ENCODE measurements at regions not wholly inside any gene's neighbourhood (a gene's known extent, or its start where the extent isn't known, plus 50 kb on each side); places are given as distances from the start of the nearest gene placed in this dataset.

DNA sequence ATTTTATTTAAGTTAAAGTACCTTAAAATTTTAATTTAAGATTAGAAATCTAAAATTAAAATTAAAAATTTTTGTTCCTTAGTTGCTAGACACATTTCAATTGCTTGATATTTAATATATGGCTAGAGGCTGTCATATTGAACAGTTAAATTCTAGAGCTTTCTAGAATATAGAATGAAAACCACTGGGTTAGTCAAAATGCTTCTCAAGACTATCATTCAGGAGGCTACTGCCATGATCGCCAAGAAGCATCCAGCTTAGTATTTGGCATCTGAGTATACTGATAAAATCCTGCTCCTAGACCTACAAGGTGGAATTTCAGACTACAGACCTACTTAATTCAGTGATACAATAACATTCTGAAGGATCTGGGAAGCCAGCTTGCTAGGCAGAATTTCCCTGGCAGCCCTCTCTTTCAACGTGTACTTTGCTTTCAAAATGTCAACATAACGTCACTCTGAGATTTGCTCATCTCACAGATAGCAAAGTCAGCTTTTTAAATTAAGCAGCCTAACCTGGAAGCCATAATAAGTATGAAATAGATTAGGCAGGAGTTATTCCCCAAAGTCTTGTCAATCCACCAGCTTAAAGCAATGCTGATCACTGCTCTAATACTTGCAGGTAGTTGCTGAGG lies 525.8 kb downstream of the FSCB start:
- TF ChIP-seq EZH2 (IDR thresholded peaks at IDR 0.05; ENCODE audit: borderline replicate concordance, low read depth, low read length, poor library complexity, severe bottlenecking): no peak
- TF ChIP-seq, protein P1, sequence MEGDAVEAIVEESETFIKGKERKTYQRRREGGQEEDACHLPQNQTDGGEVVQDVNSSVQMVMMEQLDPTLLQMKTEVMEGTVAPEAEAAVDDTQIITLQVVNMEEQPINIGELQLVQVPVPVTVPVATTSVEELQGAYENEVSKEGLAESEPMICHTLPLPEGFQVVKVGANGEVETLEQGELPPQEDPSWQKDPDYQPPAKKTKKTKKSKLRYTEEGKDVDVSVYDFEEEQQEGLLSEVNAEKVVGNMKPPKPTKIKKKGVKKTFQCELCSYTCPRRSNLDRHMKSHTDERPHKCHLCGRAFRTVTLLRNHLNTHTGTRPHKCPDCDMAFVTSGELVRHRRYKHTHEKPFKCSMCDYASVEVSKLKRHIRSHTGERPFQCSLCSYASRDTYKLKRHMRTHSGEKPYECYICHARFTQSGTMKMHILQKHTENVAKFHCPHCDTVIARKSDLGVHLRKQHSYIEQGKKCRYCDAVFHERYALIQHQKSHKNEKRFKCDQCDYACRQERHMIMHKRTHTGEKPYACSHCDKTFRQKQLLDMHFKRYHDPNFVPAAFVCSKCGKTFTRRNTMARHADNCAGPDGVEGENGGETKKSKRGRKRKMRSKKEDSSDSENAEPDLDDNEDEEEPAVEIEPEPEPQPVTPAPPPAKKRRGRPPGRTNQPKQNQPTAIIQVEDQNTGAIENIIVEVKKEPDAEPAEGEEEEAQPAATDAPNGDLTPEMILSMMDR (conservative IDR thresholded peaks at IDR 0.05; ENCODE audit: low read depth, low read length): no peak
